OCI-LY7 (cell line): ENCODE measurements at regions not wholly inside any gene's neighbourhood (a gene's known extent, or its start where the extent isn't known, plus 50 kb on each side); places are given as distances from the start of the nearest gene placed in this dataset.

ENCODE experiments used
- CTCF ChIP-seq: fragments of 200-600 bp; sonication (generic); conservative IDR thresholded peaks from 2 replicates; pipeline ENCODE4 v1.5.1; 2014; ENCODE audit warnings: mild to moderate bottlenecking, antibody characterized with exemption, low read length, moderate library complexity, mixed read lengths
- EZH2phosphoT487 ChIP-seq: fragments of 200-600 bp; sonication (generic); IDR thresholded peaks from 2 replicates; pipeline ENCODE4 v1.6.1; 2018; ENCODE audit warnings: low read depth, borderline replicate concordance, mild to moderate bottlenecking, mixed run types, antibody characterized with exemption, low read length, moderate library complexity, mixed read lengths

- TF ChIP-seq CTCF, result no peak
- no peak for TF ChIP-seq EZH2phosphoT487
These were observed 333.3 kb upstream of the TMEM229A start for GRCh38 chr7:124366118-124366517.
